ENCODE measurements at regions not wholly inside any gene's neighbourhood (a gene's known extent, or its start where the extent isn't known, plus 50 kb on each side); places are given as distances from the start of the nearest gene placed in this dataset.
"Not testable (repeated sequence)": the region's sequence is repeated elsewhere in the genome, so short reads cannot be mapped to it uniquely, and the experiment has no call there.

DNA sequence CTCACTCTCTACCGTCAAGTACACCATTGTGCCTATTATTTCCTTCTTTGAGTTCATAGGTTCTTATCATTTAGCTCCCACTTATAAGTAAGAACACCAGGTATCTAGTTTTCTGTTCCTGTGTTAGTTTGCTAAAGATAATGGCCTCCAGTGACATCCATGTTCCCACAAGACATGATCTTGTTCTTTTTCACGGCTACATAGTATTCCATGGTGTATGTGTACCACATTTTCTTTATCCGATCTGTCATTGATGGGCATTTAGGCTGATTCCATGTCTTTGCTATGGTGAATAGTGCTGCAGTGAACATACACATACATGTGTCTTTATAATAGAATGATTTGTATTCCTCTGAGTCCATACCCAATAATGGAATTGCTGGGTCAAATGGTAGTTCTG is 119.0 kb upstream of the PPP1R9A start:
- H3K4me2 ChIP-seq (ENCODE audit: low read length); CTCF ChIA-PET; ATAC-seq; H3K4me3 ChIP-seq (replicated peaks in 1 of 2; ENCODE audit: low read depth in 1 of 2, low read length in 2 of 2); BruUV-seq (replicated peaks); H3K79me2 ChIP-seq (ENCODE audit: insufficient read depth, low read length); H3K9me2 ChIP-seq (ENCODE audit: insufficient read depth); H3K4me1 ChIP-seq (ENCODE audit: control insufficient read depth in 1 of 2, insufficient read depth in 2 of 2, low read length in 2 of 2); DNase-seq (ENCODE audit: low read depth, low spot score); POLR2A ChIA-PET; H3K36me3 ChIP-seq (ENCODE audit: control insufficient read depth in 1 of 2, insufficient read depth in 2 of 2, low read length in 2 of 2); H2AFZ ChIP-seq (ENCODE audit: low read depth, low read length, poor library complexity, severe bottlenecking); H3K27ac ChIP-seq (ENCODE audit: low read depth, low read length); H3K27me3 ChIP-seq (ENCODE audit: insufficient read depth, low read length); H3K9me3 ChIP-seq (ENCODE audit: control insufficient read depth in 1 of 2, insufficient read depth in 1 of 2, low read depth in 1 of 2, low read length in 2 of 2); H3K9ac ChIP-seq (ENCODE audit: low read length); RAD21 ChIA-PET (ENCODE audit: low non-redundant PET in 1 of 2, low total read pairs in 2 of 2, uncharacterized antibody in 2 of 2, unreplicated experiment in 2 of 2); H4K20me1 ChIP-seq (ENCODE audit: insufficient read depth); intact Hi-C loops (cut with micrococcal nuclease): not testable (repeated sequence)

DNA sequence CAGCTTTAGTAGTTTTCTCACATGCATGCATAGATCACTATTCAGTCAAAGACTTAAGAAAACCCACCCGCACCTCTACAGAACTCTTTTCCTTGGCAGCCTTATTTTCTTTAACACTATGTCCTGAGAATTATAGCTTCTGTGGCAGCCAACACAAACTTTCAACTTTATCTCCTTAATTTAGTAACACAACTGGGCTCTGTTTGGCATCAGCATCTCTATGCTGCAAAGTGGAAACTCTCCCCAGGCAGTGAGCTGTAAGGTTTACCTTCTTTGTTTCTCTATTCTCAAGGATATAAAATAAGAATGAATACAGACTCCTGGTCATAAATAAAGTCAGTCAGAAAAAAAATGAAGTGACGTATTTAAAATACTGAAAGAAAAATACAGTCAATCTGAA is 115.2 kb upstream of the PPP1R9A start:
- Histone ChIP-seq H3K9me3 (ENCODE audit: control insufficient read depth in 1 of 2, insufficient read depth in 1 of 2, low read depth in 1 of 2, low read length in 2 of 2) (no peaks in the 10 kb centered on the region), H3K9ac (ENCODE audit: low read length) (no peak overlapping the region), H3K36me3 (ENCODE audit: control insufficient read depth in 1 of 2, insufficient read depth in 2 of 2, low read length in 2 of 2) (no peaks in the 10 kb centered on the region), H3K9me2 (ENCODE audit: insufficient read depth) (no peaks in the 10 kb centered on the region), H3K4me2 (ENCODE audit: low read length) (no peak overlapping the region), H3K27me3 (ENCODE audit: insufficient read depth, low read length) (no peaks in the 10 kb centered on the region), H2AFZ (ENCODE audit: low read depth, low read length, poor library complexity, severe bottlenecking) (no peak overlapping the region), H3K79me2 (ENCODE audit: insufficient read depth, low read length) (no peaks in the 10 kb centered on the region), H3K27ac (ENCODE audit: low read depth, low read length) (no peak overlapping the region), H3K4me1 (ENCODE audit: control insufficient read depth in 1 of 2, insufficient read depth in 2 of 2, low read length in 2 of 2) (no peaks in the 10 kb centered on the region), H4K20me1 (ENCODE audit: insufficient read depth) (no peaks in the 10 kb centered on the region), H3K4me3 (replicated peaks in 1 of 2; ENCODE audit: low read depth in 1 of 2, low read length in 2 of 2) (no peak overlapping the region)
- RAD21 ChIA-PET (ENCODE audit: low non-redundant PET in 1 of 2, low total read pairs in 2 of 2, uncharacterized antibody in 2 of 2, unreplicated experiment in 2 of 2): no interaction called here
- intact Hi-C loops (cut with micrococcal nuclease): no loop called here
- no peak for DNase-seq (ENCODE audit: low read depth, low spot score)
- CTCF ChIA-PET: no interaction called here
- no peak for ATAC-seq
- BruUV-seq (replicated peaks): no TSS peak
- TF ChIP-seq EZH2 (IDR thresholded peaks at IDR 0.05) (no peak), SRF (IDR thresholded peaks at IDR 0.05; ENCODE audit: low read depth) (no peak), POLR2A (IDR thresholded peaks at IDR 0.05; ENCODE audit: borderline replicate concordance, extremely low read depth, insufficient read depth, insufficient read length) (no peak), CEBPB (IDR thresholded peaks at IDR 0.05; ENCODE audit: low read depth) (no peak), JUND (IDR thresholded peaks at IDR 0.05) (no peak), FOSL1 (IDR thresholded peaks at IDR 0.05; ENCODE audit: low read depth) (no peak), ELF1 (IDR thresholded peaks at IDR 0.05; ENCODE audit: borderline replicate concordance, low read depth) (no peak), SP1 (IDR thresholded peaks at IDR 0.05; ENCODE audit: low read depth) (no peak), REST (IDR thresholded peaks at IDR 0.05; ENCODE audit: low read depth) (no peak), RAD21 (IDR thresholded peaks at IDR 0.05; ENCODE audit: low read depth) (no peak), CBX3 (IDR thresholded peaks at IDR 0.05; ENCODE audit: low read depth) (no peak), YY1 (IDR thresholded peaks at IDR 0.05; ENCODE audit: extremely low read depth, insufficient replicate concordance, low read depth, low read length) (no peak), POLR2AphosphoS5 (IDR thresholded peaks at IDR 0.05; ENCODE audit: low read depth, low read length) (no peak), EGR1 (IDR thresholded peaks at IDR 0.05; ENCODE audit: low read depth) (no peak), ZNF274 (IDR thresholded peaks at IDR 0.05; ENCODE audit: low read depth, low read length) (no peak)
- TF ChIP-seq, protein P1, sequence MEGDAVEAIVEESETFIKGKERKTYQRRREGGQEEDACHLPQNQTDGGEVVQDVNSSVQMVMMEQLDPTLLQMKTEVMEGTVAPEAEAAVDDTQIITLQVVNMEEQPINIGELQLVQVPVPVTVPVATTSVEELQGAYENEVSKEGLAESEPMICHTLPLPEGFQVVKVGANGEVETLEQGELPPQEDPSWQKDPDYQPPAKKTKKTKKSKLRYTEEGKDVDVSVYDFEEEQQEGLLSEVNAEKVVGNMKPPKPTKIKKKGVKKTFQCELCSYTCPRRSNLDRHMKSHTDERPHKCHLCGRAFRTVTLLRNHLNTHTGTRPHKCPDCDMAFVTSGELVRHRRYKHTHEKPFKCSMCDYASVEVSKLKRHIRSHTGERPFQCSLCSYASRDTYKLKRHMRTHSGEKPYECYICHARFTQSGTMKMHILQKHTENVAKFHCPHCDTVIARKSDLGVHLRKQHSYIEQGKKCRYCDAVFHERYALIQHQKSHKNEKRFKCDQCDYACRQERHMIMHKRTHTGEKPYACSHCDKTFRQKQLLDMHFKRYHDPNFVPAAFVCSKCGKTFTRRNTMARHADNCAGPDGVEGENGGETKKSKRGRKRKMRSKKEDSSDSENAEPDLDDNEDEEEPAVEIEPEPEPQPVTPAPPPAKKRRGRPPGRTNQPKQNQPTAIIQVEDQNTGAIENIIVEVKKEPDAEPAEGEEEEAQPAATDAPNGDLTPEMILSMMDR (IDR thresholded peaks at IDR 0.05 in 2 of 3, conservative IDR thresholded peaks at IDR 0.05 in 1 of 3; ENCODE audit: borderline replicate concordance in 1 of 3, insufficient read depth in 1 of 3, low read depth in 2 of 3, low read length in 2 of 3): no peak
- TF ChIP-seq, protein P2, sequence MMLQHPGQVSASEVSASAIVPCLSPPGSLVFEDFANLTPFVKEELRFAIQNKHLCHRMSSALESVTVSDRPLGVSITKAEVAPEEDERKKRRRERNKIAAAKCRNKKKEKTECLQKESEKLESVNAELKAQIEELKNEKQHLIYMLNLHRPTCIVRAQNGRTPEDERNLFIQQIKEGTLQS (IDR thresholded peaks at IDR 0.05): no peak
- TF ChIP-seq, protein P3, sequence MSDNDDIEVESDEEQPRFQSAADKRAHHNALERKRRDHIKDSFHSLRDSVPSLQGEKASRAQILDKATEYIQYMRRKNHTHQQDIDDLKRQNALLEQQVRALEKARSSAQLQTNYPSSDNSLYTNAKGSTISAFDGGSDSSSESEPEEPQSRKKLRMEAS (IDR thresholded peaks at IDR 0.05): no peak
- POLR2A ChIA-PET: no interaction called here

All from HCT116 (cell line).